Liver (tissue), 3 donors: ENCODE measurements at regions not wholly inside any gene's neighbourhood (a gene's known extent, or its start where the extent isn't known, plus 50 kb on each side); places are given as distances from the start of the nearest gene placed in this dataset.
"Not testable (repeated sequence)": the region's sequence is repeated elsewhere in the genome, so short reads cannot be mapped to it uniquely, and the experiment has no call there.

Experiments used
- CTCF ChIP-seq: fragments of 150-350 bp; IDR thresholded peaks from 2 replicates; pipeline ENCODE4 v1.5.1; 2017; ENCODE audit warnings: improper control_type of control experiment, low read depth, low read length; ENCODE audit not compliant: missing input control
- FOXA1 ChIP-seq: IDR thresholded peaks from 2 replicates; pipeline ENCODE4 v1.6.1; 2016; ENCODE audit warnings: antibody characterized with exemption
- HNF4G ChIP-seq: IDR thresholded peaks from 2 replicates; pipeline ENCODE4 v1.6.1; 2016; ENCODE audit warnings: antibody characterized with exemption
- NR2F2 ChIP-seq: IDR thresholded peaks from 2 replicates; pipeline ENCODE4 v1.6.1; 2016; ENCODE audit warnings: antibody characterized with exemption
- RAD21 ChIP-seq, 2 donors: IDR thresholded peaks; 2 replicates each; pipeline ENCODE4 v1.6.1; 2016; ENCODE audit warnings: antibody characterized with exemption in 2 of 2, mild to moderate bottlenecking in 2 of 2
- ZBTB33 ChIP-seq: IDR thresholded peaks from 2 replicates; pipeline ENCODE4 v1.6.1; 2016; ENCODE audit warnings: antibody characterized with exemption
- donor health status: healthy.
- donor health status: healthy.

- TF ChIP-seq FOXA1; CTCF; RAD21 (IDR thresholded peaks at IDR 0.05); ZBTB33; NR2F2; HNF4G: not testable (repeated sequence)
These were observed 192.8 kb upstream of the ZNG1E start for GRCh38 chr9:65482890-65483289.
